ENCODE measurements at regions not wholly inside any gene's neighbourhood (a gene's known extent, or its start where the extent isn't known, plus 50 kb on each side); places are given as distances from the start of the nearest gene placed in this dataset.
"Not testable (repeated sequence)": the region's sequence is repeated elsewhere in the genome, so short reads cannot be mapped to it uniquely, and the experiment has no call there.

GRCh38 chr21:14008006-14008405, 202.7 kb downstream of the LIPI start:
- not testable (repeated sequence) for DNase-seq

GRCh38 chr21:14006144-14006543, 204.6 kb downstream of the LIPI start:
- DNase-seq = not testable (repeated sequence)

GRCh38 chr21:13986996-13987958, 223.5 kb downstream of the LIPI start:
- DNase-seq = not testable (repeated sequence)

- DNase-seq = not testable (repeated sequence)
Observed at GRCh38 chr21:13985865-13986863, 224.6 kb downstream of the LIPI start.

DNA sequence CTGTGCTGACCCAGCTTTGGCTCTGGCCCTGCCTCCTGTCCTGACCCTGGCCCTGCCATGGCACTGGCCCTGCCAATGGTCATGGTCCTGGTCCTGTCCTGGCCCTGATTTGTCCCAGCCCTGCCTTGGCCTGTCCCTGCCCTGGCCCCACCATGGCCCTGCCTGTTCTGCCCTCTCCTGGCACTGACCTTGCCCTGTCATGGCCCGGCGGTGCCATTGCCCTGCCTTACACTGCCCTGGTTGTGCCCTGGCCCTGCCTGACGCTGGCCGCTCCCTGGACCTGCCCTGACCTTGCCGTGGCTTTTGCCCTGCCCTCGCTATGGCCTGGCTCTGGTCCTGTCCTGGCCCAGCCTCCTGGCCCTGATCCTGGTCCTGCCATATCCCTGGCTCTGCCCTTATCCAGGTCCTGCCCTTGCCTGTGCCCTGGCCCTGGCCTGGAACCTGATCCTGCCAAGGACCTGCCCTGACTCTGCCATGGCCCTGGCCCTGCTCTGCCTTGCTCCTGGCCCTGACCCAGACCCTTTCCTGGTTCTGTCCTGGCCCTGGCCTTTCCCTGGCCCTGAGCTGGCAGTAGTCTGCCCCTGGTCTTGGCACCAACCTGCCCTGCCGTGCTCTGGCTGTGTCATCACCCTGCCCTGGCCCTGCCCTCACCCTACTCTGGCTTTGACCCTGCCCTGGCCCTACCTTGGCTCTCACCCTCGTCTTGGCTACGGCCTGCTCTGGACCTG, 225.5 kb downstream of the LIPI start:
- DNase-seq = not testable (repeated sequence)

- not testable (repeated sequence) for DNase-seq
Observed at GRCh38 chr21:13984728-13985127, 226.0 kb downstream of the LIPI start.

DNA sequence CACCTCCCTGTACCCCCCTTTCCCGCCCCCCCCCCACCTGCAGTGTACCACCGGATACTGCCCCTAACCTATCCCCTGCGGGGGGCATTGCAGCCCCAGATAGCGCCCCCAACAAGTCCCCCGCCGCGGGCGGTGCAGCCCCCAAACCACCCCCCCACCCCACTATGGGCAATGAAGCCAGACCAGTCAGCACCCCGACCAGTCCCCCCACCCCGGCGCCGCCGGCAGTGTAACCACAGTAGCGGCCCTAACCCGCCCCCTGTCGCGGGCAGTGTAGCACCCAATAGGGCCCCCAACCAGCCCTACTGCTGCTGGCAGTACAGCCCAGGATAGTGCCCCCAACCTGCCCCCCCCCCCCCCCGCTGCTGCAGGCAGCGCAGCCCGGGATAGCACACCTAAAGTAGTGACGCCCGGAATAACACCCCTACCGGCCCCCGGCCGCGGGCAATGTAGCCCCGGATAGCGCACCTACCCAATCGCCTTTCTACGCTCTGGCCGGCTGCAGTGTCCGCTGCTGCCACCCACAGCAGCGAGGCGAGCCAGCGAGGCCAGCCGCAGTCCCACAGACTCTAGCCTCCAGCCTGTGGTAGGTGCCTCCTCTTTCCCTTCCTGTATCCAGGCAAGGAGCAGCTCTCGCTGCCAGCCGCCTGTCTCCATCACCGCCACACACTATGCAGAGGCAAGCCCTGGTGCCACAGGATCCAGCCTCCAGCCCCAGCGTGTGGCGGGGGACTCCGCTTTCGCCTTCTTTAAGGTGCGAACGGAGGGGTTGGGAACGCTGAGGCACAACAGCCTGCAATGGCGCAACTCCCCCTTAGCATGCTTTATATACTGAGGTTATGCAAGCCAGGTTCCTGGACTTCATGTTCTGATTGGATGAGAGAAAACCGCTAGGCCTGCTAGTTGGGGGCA, 229.3 kb downstream of the LIPI start:
- DNase-seq = not testable (repeated sequence)

DNA sequence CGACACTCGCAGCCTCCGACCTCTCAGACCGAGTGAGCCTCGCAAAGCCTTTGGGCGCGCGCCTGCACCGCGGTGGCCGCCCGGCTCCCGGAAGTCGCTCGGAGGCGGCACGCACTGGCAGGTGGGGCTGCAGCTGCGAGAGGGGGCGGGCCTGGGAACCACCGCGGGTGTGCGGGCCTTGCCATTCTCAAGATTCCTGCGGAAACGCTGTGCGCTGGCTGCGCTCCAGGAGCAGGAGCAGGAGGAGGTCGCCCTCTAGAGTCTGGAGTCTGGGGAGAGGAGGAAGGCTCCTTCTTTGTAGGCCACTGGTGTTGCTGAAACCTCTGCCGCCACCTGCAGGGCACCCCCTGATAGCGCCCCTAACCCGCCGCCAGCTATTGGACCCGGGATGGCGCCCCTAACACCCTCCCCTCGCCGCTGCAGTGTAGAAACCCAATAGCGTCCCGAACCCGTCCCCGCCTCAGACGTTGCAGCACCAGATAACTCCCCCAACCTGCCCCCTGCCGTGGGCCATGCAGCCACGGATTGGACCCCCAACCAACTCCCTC, 230.6 kb downstream of the LIPI start:
- not testable (repeated sequence) for DNase-seq

DNA sequence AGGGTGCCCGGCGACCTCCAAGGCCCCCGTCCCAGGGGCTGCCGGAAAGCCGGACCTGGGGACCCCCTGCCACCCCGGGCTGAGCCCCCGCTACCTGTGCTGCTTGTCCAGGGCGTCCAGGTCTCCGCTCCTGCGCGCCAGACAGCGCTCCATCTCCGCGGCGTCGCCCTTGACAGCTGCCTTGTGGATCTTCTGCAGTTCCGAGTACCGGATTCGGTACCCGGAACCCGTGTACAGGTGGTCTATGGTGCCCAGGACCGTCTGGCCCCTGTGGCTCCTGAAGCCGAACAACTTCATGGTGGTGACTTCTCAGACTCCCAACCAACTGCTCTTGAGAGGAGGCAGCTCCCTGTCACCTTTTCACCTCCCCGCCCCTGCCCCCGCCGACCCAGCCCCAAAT, 231.1 kb downstream of the LIPI start:
- DNase-seq = not testable (repeated sequence)

DNA sequence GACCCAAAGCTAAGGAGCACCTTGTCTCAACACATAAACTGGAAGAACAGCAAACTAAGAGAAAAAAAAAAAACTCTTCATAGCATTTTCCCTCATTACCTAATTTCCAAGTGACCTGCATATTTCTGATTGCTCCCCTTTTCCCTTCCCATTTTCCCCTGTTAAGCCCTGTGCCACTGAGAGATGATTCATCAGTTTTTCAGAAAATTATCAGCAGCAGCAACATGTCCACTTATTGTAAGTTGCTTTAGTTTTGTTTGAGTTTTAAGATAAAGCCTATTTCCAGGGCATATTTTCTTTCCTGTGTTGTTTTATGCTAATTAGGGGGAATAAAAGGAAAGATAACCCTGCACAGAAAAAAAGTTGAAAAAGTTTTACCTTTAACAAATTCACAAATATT, 236.2 kb downstream of the LIPI start:
- not testable (repeated sequence) for DNase-seq

- DNase-seq = not testable (repeated sequence)
Observed at GRCh38 chr21:13969853-13970252, 240.9 kb downstream of the LIPI start.

DNA sequence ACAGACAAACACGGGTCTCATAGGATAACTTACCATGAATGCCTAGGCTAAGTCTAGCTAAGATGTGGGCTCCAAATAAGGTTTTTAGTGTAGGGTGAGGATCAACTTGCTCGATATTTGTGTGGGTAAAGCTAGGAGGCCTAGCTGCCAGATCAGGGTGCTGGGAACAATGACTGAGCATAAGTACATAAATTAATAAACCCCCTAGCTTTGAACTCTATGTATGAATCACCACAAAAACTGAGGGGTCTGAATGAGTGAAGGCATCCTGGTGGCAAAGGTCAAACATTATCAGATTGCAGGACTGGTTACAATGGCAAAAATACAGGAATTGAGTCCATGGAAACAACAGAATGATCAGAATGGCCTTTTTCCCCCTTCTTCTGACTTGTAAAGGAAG, 241.8 kb downstream of the LIPI start:
- DNase-seq = not testable (repeated sequence)

DNA sequence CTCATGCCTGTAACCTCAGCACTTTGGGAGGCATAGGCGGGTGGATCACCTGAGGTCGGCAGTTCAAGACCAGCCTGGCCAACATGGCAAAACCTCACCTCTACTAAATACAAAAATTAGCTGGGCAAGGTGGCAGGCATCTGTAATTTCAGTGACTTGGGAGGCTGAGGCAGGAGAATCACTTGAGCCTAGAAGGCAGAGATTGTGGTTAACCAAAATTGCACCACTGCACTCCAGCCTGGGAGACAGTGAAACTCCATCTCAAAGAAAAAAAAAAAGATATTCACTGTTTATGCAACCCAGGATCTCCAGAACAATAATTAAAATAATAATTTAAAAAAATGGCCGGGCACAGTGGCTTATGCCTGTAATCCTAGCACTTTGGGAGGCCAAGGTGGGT, 247.5 kb downstream of the LIPI start:
- DNase-seq = not testable (repeated sequence)

- no peak for DNase-seq
Observed at GRCh38 chr21:13937236-13937635, 273.5 kb downstream of the LIPI start.

GRCh38 chr21:13936033-13936937, 274.5 kb downstream of the LIPI start:
- DNase-seq = not testable (repeated sequence)

- DNase-seq = not testable (repeated sequence)
Observed at GRCh38 chr21:13935396-13936032, 275.2 kb downstream of the LIPI start.

GRCh38 chr21:13934887-13935342, 275.8 kb downstream of the LIPI start:
- DNase-seq = not testable (repeated sequence)

GRCh38 chr21:13923175-13923574, 287.6 kb downstream of the LIPI start:
- DNase-seq = not testable (repeated sequence)

DNA sequence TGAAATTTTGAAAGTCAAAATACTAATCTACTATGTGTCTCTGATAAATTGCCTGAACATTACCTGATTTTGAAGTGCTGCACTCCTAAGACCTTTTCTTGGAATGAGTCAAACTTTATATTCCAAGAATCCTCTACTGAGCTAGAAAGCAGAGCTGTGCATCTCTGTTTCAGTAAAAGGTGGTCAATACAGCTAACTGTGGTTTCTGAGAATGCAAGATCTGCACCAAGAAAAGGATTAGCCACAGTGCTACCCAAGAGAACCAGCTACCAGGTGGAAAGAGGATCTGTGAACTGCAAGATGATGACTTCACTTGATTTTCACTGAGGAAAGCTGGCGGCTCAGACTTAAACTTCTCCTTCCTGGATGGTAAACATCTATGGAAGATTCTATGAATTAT, 289.3 kb downstream of the LIPI start:
- not testable (repeated sequence) for DNase-seq

All from NCI-H2107 (cell line).